Uterus (tissue), 2 donors: ENCODE measurements at regions not wholly inside any gene's neighbourhood (a gene's known extent, or its start where the extent isn't known, plus 50 kb on each side); places are given as distances from the start of the nearest gene placed in this dataset.

Source experiments
- CTCF ChIP-seq, 4 experiments: fragments of 200-600 bp in 2 of 4; fragments of 450-650 bp in 2 of 4; sonication (generic) in 2 of 4; IDR thresholded peaks; one replicate each; pipeline ENCODE4 v1.5.1; 2016 to 2019; ENCODE audit warnings: antibody characterized with exemption in 4 of 4, mild to moderate bottlenecking in 2 of 4, moderate library complexity in 1 of 4
- POLR2A ChIP-seq, 2 donors: fragments of 450-650 bp; IDR thresholded peaks; one replicate each; pipeline ENCODE4 v1.6.1; 2016; ENCODE audit warnings: antibody characterized with exemption in 2 of 2, mild to moderate bottlenecking in 1 of 2, moderate library complexity in 1 of 2

GRCh38 chr7:25988640-25989039, 163.4 kb upstream of the NFE2L3 start:
- TF ChIP-seq CTCF (IDR thresholded peaks at IDR 0.05) (no peak), POLR2A (IDR thresholded peaks at IDR 0.05) (no peak)
